ENCODE measurements at regions not wholly inside any gene's neighbourhood (a gene's known extent, or its start where the extent isn't known, plus 50 kb on each side); places are given as distances from the start of the nearest gene placed in this dataset.

- WGBS, result 83% methylated on average over 3 of the region's 3 CpGs
These were observed 393.8 kb upstream of the HSF2 start for GRCh38 chr6:122005661-122006060.

GRCh38 chr6:122007339-122007738 is 392.1 kb upstream of the HSF2 start:
- no peaks in the 10 kb centered on the region for H3K9me3 ChIP-seq
- no peak overlapping the region for H3K4me3 ChIP-seq
- no peak for DNase-seq (ENCODE audit: low spot score in 2 of 2)
- H3K4me1 ChIP-seq, result peaks cover 3% of the 10 kb centered on the region
- 66% methylated on average over 1 of the region's 1 CpG for WGBS
- no peak overlapping the region for H3K27ac ChIP-seq
- no peak for TF ChIP-seq POLR2A (IDR thresholded peaks at IDR 0.05)
- TF ChIP-seq CTCF (IDR thresholded peaks at IDR 0.05), result no peak
- no peak for TF ChIP-seq EP300 (IDR thresholded peaks at IDR 0.05)
- TF ChIP-seq POLR2AphosphoS5 (IDR thresholded peaks at IDR 0.05), result no peak
- no peaks in the 10 kb centered on the region for H3K36me3 ChIP-seq
- no peaks in the 10 kb centered on the region for H3K27me3 ChIP-seq

More at GRCh38 chr6:122005661-122006060, 393.8 kb upstream of the HSF2 start:
- H3K4me1 ChIP-seq, result peaks cover 3% of the 10 kb centered on the region
- TF ChIP-seq POLR2AphosphoS5 (IDR thresholded peaks at IDR 0.05) (no peak), EP300 (IDR thresholded peaks at IDR 0.05) (no peak), CTCF (IDR thresholded peaks at IDR 0.05) (no peak), POLR2A (IDR thresholded peaks at IDR 0.05) (no peak)
- H3K36me3 ChIP-seq, result no peaks in the 10 kb centered on the region
- no peaks in the 10 kb centered on the region for H3K9me3 ChIP-seq
- H3K27me3 ChIP-seq, result no peaks in the 10 kb centered on the region
- no peak overlapping the region for H3K27ac ChIP-seq
- DNase-seq (ENCODE audit: low spot score in 2 of 2), result no peak
- H3K4me3 ChIP-seq, result no peak overlapping the region

- no peaks in the 10 kb centered on the region for H3K27me3 ChIP-seq
- no peaks in the 10 kb centered on the region for H3K36me3 ChIP-seq
- no peak for TF ChIP-seq EP300 (IDR thresholded peaks at IDR 0.05)
- TF ChIP-seq CTCF (IDR thresholded peaks at IDR 0.05), result no peak
- TF ChIP-seq POLR2A (IDR thresholded peaks at IDR 0.05), result no peak
- no peak for TF ChIP-seq POLR2AphosphoS5 (IDR thresholded peaks at IDR 0.05)
- no peak for DNase-seq (ENCODE audit: low spot score in 2 of 2)
- 68% methylated on average over 6 of the region's 6 CpGs for WGBS
- peaks cover 3% of the 10 kb centered on the region for H3K4me1 ChIP-seq
- H3K27ac ChIP-seq, result no peak overlapping the region
- no peak overlapping the region for H3K4me3 ChIP-seq
- no peaks in the 10 kb centered on the region for H3K9me3 ChIP-seq
These were observed 391.1 kb upstream of the HSF2 start for GRCh38 chr6:122008101-122008999.

- Histone ChIP-seq H3K36me3 (no peaks in the 10 kb centered on the region), H3K4me1 (peaks cover 3% of the 10 kb centered on the region), H3K9me3 (no peaks in the 10 kb centered on the region), H3K27ac (no peak overlapping the region), H3K4me3 (no peak overlapping the region), H3K27me3 (no peaks in the 10 kb centered on the region)
- TF ChIP-seq POLR2AphosphoS5 (IDR thresholded peaks at IDR 0.05) (no peak), CTCF (IDR thresholded peaks at IDR 0.05) (no peak), POLR2A (IDR thresholded peaks at IDR 0.05) (no peak), EP300 (IDR thresholded peaks at IDR 0.05) (no peak)
- no peak for DNase-seq (ENCODE audit: low spot score in 2 of 2)
These were observed 390.5 kb upstream of the HSF2 start for GRCh38 chr6:122009000-122009350.

GRCh38 chr6:122012578-122012977 is 386.9 kb upstream of the HSF2 start:
- Histone ChIP-seq H3K4me1 (no peaks in the 10 kb centered on the region), H3K27me3 (no peaks in the 10 kb centered on the region), H3K4me3 (no peak overlapping the region), H3K36me3 (no peaks in the 10 kb centered on the region), H3K27ac (no peak overlapping the region), H3K9me3 (no peaks in the 10 kb centered on the region)
- TF ChIP-seq CTCF (IDR thresholded peaks at IDR 0.05) (no peak), POLR2A (IDR thresholded peaks at IDR 0.05) (no peak), POLR2AphosphoS5 (IDR thresholded peaks at IDR 0.05) (no peak), EP300 (IDR thresholded peaks at IDR 0.05) (no peak)
- DNase-seq (ENCODE audit: low spot score in 2 of 2), result no peak
- 63% methylated on average over 1 of the region's 1 CpG for WGBS

All from suprapubic skin (tissue), 4 donors.